Activated naive CD8-positive, alpha-beta T cell treated with anti-CD3 and anti-CD28 coated beads, Interleukin-2, amount 50 U/mL, for 16 hours (primary cell): ENCODE measurements at regions not wholly inside any gene's neighbourhood (a gene's known extent, or its start where the extent isn't known, plus 50 kb on each side); places are given as distances from the start of the nearest gene placed in this dataset.
"Not testable (repeated sequence)": the region's sequence is repeated elsewhere in the genome, so short reads cannot be mapped to it uniquely, and the experiment has no call there.

ENCODE experiments used
- DNase-seq: peaks from one replicate; pipeline ENCODE4 v3.0.0-alpha.2; 2020; ENCODE audit warnings: low read depth, low spot score

- DNase-seq: no peak
Observed at GRCh38 chr4:189850239-189850856, 90.3 kb upstream of the FRG1 start.

GRCh38 chr4:189858435-189858834, 82.2 kb upstream of the FRG1 start:
- DNase-seq: no peak

DNA sequence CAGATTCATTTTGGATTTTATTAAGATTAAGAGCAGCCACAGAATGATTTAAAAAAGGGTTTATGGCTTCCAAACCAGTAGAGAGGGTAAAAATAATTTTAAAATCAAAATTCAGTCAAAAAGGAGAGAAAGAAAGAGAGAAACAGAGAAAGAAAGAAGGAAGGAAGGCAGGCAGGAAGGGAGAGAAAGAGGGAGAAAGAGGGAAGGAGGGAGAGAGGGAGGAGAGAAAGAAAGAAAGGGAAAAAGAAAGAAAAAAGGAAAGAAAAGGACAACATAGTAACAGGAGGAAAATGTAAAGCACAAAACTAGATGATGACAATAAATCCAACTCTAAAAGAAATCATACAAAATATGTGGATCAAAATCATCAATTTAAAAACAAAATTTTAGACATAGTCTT, 79.6 kb upstream of the FRG1 start:
- no peak for DNase-seq

DNA sequence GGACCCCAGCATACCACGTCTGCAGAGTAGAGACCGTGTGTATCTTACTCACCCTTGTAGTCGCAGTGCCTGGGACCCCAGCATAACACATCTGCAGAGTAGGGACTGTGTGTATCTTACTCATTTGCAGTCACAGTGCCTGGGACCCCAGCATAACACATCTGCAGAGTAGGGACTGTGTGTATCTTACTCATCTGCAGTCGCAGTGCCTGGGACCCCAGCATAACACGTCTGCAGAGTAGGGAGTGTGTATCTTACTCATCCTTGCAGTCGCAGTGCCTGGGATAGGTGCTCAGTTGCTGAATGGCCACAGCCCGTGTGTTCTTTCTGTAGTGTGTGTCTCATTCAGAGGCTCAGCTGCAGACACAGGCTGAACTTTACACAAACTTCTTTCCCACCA, 71.4 kb upstream of the FRG1 start:
- no peak for DNase-seq

DNA sequence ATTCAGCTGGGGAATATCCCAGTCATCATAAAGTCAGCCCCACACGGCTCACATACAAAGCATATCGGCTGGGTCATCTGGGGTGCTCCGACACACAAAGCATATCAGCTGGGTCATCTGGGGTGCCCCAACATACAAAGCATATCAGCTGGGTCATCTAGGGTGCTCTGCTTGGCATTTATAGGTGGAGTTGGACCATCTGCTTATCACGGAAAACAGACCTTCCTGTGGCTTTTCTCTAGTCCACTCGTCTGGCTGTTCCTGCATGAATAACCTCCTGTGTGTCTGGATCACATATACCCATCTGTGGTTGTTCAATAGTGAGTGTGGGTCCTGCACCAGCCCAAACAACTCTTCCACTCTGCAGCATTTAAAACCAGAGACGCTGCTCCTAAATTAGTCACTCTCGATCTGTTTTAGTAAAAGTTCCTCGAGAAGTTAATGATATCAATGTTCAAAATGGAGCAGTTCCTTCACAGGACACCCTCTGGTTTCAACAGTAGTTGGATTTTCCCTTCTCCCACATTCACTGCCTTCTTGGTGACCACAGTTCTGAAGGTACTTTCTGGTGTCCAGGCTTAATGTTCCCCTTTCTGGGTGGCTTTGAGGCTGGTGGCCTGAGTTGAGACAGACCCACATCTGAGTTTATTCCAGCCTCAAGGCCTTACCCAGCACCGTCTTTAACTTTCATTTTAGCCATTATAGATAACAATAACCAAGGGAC, 70.0 kb upstream of the FRG1 start:
- no peak for DNase-seq

DNA sequence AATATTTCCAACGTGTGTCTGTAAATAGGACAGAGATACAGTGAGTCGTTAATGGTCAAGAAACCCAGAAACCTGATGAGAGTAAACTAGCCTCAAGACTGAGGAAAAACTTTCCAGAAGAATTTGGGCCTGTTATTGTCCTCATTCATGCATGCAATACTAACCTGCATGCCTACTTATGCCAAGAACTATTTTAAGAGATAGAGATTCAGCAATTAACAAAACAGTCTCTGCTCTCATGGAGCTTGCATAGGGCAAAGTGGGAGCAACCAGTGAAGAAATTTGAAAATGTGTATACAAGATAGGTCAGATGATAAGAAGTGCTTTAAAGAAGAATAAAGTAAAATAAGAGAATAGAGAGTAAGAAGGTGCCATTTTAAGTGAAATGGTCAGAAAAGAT, 66.1 kb upstream of the FRG1 start:
- DNase-seq: no peak

DNA sequence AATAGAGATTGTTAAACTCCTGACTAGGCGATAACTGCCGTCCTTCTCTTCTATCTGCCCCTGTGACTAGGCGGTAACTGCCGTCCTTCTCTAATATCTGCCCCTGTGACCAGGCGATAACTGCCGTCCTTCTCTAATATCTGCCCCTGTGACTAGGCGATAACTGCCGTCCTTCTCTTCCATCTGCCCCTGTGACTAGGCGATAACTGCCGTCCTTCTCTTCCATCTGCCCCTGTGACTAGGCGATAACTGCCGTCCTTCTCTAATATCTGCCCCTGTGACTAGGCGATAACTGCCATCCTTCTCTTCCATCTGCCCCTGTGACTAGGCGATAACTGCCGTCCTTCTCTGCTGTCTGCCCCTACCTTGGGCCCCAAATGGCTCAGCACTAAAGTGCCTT, 59.5 kb upstream of the FRG1 start:
- peak; percentile 8 for DNase-seq

DNA sequence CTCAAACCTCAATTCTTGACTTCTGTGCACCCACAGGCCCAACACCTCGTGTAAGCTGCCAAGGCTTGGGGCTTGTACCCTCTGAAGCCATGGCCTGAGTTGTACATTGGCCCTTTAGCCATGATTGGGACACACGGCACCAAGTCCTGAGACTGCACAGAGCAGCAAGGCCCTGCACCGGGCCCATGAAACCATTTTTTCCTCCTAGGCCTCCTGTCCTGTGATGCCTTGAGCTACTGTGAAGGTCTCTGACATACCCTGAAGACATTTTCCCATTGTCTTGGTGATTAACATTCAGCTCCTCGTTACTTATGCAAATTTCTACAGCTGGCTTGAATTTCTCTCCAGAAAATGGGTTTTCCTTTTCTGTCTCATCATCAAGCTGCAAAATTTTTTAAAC, 52.3 kb upstream of the FRG1 start:
- not testable (repeated sequence) for DNase-seq
